Transverse colon (tissue), 4 donors: ENCODE measurements at regions not wholly inside any gene's neighbourhood (a gene's known extent, or its start where the extent isn't known, plus 50 kb on each side); places are given as distances from the start of the nearest gene placed in this dataset.

Experiments used
- DNase-seq: peaks from one replicate; pipeline ENCODE4 v3.0.0-alpha.2; 2019
- H3K27ac ChIP-seq, 4 donors: fragments of 200-600 bp; sonication (generic); 2 replicates each; pipeline ENCODE4 v1.5.1; 2016 to 2018; ENCODE audit warnings: inconsistent platforms in 4 of 4
- H3K27me3 ChIP-seq: fragments of 200-600 bp; sonication (generic); 2 replicates; pipeline ENCODE4 v1.5.1; 2017; ENCODE audit warnings: inconsistent platforms
- H3K36me3 ChIP-seq, 4 donors: fragments of 200-600 bp; sonication (generic); 2 replicates each; pipeline ENCODE4 v1.5.1; 2017 to 2019; ENCODE audit warnings: inconsistent platforms in 4 of 4
- H3K4me1 ChIP-seq, 4 donors: fragments of 200-600 bp; sonication (generic); 2 replicates each; pipeline ENCODE4 v1.5.1; 2017 to 2020; ENCODE audit warnings: inconsistent platforms in 4 of 4
- H3K4me3 ChIP-seq, 4 donors: fragments of 200-600 bp; sonication (generic); 1 replicate in 1 of 4; 2 replicates in 3 of 4; pipeline versions ENCODE4 v1.5.1 to v1.6.1; 2017 to 2019; ENCODE audit warnings: inconsistent platforms in 4 of 4
- H3K9me3 ChIP-seq, 2 donors: fragments of 200-600 bp; sonication (generic); 2 replicates each; pipeline ENCODE4 v1.5.1; 2017 to 2019; ENCODE audit warnings: inconsistent platforms in 2 of 2
- EP300 ChIP-seq: sonication (generic); formaldehyde crosslinking; IDR thresholded peaks from one replicate; pipeline ENCODE4 v1.6.1; 2017; ENCODE audit warnings: antibody characterized with exemption, low read depth
- POLR2A ChIP-seq: fragments of 450-650 bp; IDR thresholded peaks from one replicate; pipeline ENCODE4 v1.6.1; 2016; ENCODE audit warnings: antibody characterized with exemption, mild to moderate bottlenecking, moderate library complexity
- POLR2AphosphoS5 ChIP-seq, 3 donors: sonication (generic); formaldehyde crosslinking; IDR thresholded peaks; one replicate each; pipeline ENCODE4 v1.6.1; 2016; ENCODE audit warnings: antibody characterized with exemption in 3 of 3
- WGBS, 2 donors: methylation state at CpG; one replicate each; pipeline ENCODE4 v1.1.5; 2018; ENCODE audit warnings: low coverage in 1 of 2; 5-methylcytosine and 5-hydroxymethylcytosine counted together
- in situ Hi-C, 4 donors: fragments of 200-750 bp; cut with MboI; loops; one replicate each; pipeline versions ENCODE4 v1.15.0 to v1.15.1; 2017; ENCODE audit warnings: low sequenced_read_pairs in 3 of 4, low pct_ligation_motif_present in 1 of 4, low pct_unique_long_range_greater_than_20kb in 1 of 4
- intact Hi-C: fragments of 100-400 bp; cut with DNase I; formaldehyde crosslinking; loops from one replicate; pipeline ENCODE4 v1.15.1; 2023; ENCODE audit warnings: low total_unique reads
- TF ChIP-seq, protein P1 (sequence below), 5 experiments: fragments of 200-600 bp in 3 of 5; fragments of 450-650 bp in 2 of 5; sonication (generic) in 3 of 5; IDR thresholded peaks; 1 replicate in 2 of 5; 2 replicates in 3 of 5; pipeline ENCODE4 v1.5.1; 2016 to 2017; ENCODE audit warnings: antibody characterized with exemption in 5 of 5, inconsistent platforms in 3 of 5, mild to moderate bottlenecking in 2 of 5, moderate library complexity in 1 of 5

GRCh38 chr5:74042959-74043358 is 417.0 kb downstream of the ARHGEF28 start:
- no peaks in the 10 kb centered on the region for H3K27me3 ChIP-seq
- H3K9me3 ChIP-seq, result no peaks in the 10 kb centered on the region
- in situ Hi-C loops (loop anchor here in 3 of 4 donors (10.0 to 25.0 kb wide), 2 partner anchors 594 to 602 kb away; partner anchors contain the start of gene ENC1 (in 3 of the 3)), intact Hi-C loops (no loop called here)
- 80 to 86% methylated on average over 3 to 4 of the region's 4 CpGs for WGBS, 2 donors
- no peak overlapping the region for H3K4me3 ChIP-seq
- peak overlapping the region in 1 of 4 donors; percentile 24 for H3K27ac ChIP-seq
- peaks cover 0 to 5% (median 0%) of the 10 kb centered on the region in 4 donors for H3K4me1 ChIP-seq
- no peak for DNase-seq
- no peaks in the 10 kb centered on the region for H3K36me3 ChIP-seq
- TF ChIP-seq, protein P1, sequence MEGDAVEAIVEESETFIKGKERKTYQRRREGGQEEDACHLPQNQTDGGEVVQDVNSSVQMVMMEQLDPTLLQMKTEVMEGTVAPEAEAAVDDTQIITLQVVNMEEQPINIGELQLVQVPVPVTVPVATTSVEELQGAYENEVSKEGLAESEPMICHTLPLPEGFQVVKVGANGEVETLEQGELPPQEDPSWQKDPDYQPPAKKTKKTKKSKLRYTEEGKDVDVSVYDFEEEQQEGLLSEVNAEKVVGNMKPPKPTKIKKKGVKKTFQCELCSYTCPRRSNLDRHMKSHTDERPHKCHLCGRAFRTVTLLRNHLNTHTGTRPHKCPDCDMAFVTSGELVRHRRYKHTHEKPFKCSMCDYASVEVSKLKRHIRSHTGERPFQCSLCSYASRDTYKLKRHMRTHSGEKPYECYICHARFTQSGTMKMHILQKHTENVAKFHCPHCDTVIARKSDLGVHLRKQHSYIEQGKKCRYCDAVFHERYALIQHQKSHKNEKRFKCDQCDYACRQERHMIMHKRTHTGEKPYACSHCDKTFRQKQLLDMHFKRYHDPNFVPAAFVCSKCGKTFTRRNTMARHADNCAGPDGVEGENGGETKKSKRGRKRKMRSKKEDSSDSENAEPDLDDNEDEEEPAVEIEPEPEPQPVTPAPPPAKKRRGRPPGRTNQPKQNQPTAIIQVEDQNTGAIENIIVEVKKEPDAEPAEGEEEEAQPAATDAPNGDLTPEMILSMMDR (IDR thresholded peaks at IDR 0.05), result no peak
- TF ChIP-seq POLR2A (no peak), EP300 (no peak), POLR2AphosphoS5 (IDR thresholded peaks at IDR 0.05) (no peak)

GRCh38 chr5:74042559-74042958 is 416.6 kb downstream of the ARHGEF28 start:
- no peak overlapping the region for H3K4me3 ChIP-seq
- in situ Hi-C loops (loop anchor here in 3 of 4 donors (10.0 to 25.0 kb wide), 2 partner anchors 595 to 602 kb away; partner anchors contain the start of gene ENC1 (in 3 of the 3)), intact Hi-C loops (no loop called here)
- no peaks in the 10 kb centered on the region for H3K9me3 ChIP-seq
- peaks cover 0 to 5% (median 0%) of the 10 kb centered on the region in 4 donors for H3K4me1 ChIP-seq
- TF ChIP-seq POLR2AphosphoS5 (IDR thresholded peaks at IDR 0.05) (no peak), POLR2A (no peak), EP300 (no peak)
- TF ChIP-seq, protein P1 (IDR thresholded peaks at IDR 0.05), result no peak
- H3K36me3 ChIP-seq, result no peaks in the 10 kb centered on the region
- WGBS, 2 donors, result 77 to 84% methylated on average over 3 to 7 of the region's 7 CpGs
- H3K27ac ChIP-seq, result peak overlapping the region in 1 of 4 donors; percentile 24
- no peak for DNase-seq
- no peaks in the 10 kb centered on the region for H3K27me3 ChIP-seq

DNA sequence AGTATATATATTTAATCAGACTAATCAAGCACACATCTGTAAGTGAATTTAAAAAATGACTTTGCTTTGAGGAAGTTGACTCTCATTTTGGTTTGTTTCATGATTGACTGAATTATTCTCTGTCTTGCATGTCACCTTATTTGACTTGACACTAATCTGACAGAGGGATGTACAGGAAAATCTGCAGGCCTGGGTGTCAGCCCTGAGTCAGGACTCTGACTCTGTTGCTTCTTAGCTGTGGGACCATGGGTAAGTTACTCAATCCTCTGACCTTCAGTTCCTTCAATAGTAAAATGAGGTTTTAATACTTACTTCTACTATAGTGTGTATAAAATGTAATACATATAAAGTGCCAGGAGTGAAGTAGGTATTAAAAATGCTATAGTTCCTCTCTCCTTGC is 415.9 kb downstream of the ARHGEF28 start:
- Histone ChIP-seq H3K9me3 (no peaks in the 10 kb centered on the region), H3K27ac (no peak overlapping the region), H3K4me3 (no peak overlapping the region), H3K27me3 (no peaks in the 10 kb centered on the region), H3K36me3 (no peaks in the 10 kb centered on the region), H3K4me1 (peaks cover 0 to 5% (median 0%) of the 10 kb centered on the region in 4 donors)
- in situ Hi-C loops (loop anchor here in 3 of 4 donors (10.0 to 25.0 kb wide), 2 partner anchors 595 to 603 kb away; partner anchors contain the start of gene ENC1 (in 3 of the 3)), intact Hi-C loops (no loop called here)
- TF ChIP-seq, protein P1 (IDR thresholded peaks at IDR 0.05), result no peak
- TF ChIP-seq POLR2A, result no peak
- TF ChIP-seq POLR2AphosphoS5 (IDR thresholded peaks at IDR 0.05), result no peak
- no peak for TF ChIP-seq EP300
- DNase-seq, result no peak

DNA sequence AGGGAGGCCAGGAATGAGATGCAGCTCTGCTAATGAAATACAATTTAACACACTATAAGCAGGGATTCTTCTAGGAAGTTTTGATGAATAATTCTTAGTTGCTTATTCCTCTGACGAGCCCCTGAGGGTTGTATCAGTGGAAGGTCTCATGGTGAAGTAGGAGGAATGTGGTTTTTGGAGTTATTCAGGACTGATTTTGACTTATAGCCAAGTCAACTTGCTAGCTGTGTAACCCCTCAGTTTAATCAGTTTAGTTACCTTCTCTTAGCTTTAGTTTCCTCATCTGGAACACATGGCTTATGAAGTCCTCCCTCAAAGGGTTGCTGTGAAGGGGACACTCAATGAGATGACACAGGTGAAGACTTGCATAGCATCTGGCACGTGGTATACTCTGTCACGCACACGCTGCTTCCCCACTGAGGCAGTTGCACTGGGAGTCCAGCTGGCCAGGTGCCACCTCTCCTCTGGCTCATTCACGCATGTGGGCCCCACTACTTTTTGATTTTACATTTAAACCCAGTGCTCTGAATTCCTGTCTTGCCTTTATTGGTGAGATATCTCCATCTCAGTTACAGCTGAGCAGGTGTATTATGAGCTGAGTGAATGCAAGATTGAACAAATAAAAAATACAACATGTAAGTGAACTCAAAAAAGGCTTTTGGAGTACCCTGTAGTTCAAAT is 415.0 kb downstream of the ARHGEF28 start:
- whole genome bisulfite sequencing, 2 donors, result 72 to 87% methylated on average over 3 to 5 of the region's 5 CpGs
- Histone ChIP-seq H3K27ac (no peak overlapping the region), H3K4me3 (no peak overlapping the region), H3K36me3 (no peaks in the 10 kb centered on the region), H3K4me1 (peaks cover 0 to 5% (median 0%) of the 10 kb centered on the region in 4 donors), H3K27me3 (no peaks in the 10 kb centered on the region), H3K9me3 (no peaks in the 10 kb centered on the region)
- no peak for TF ChIP-seq EP300
- no peak for TF ChIP-seq POLR2AphosphoS5 (IDR thresholded peaks at IDR 0.05)
- TF ChIP-seq POLR2A, result no peak
- TF ChIP-seq, protein P1 (IDR thresholded peaks at IDR 0.05), result no peak
- DNase-seq, result no peak
- in situ Hi-C loops, result loop anchor here in 3 of 4 donors (10.0 to 25.0 kb wide), 2 partner anchors 596 to 604 kb away; partner anchors contain the start of gene ENC1 (in 3 of the 3)
- intact Hi-C loops, result no loop called here
